D721Med (cell line): ENCODE measurements at regions not wholly inside any gene's neighbourhood (a gene's known extent, or its start where the extent isn't known, plus 50 kb on each side); places are given as distances from the start of the nearest gene placed in this dataset.
"Not testable (repeated sequence)": the region's sequence is repeated elsewhere in the genome, so short reads cannot be mapped to it uniquely, and the experiment has no call there.

ENCODE experiments used
- DNase-seq: peaks from one replicate; pipeline ENCODE4 v3.0.0; 2011; ENCODE audit warnings: low spot score; ENCODE audit not compliant: insufficient read length
- FAIRE-seq: peaks from 2 replicates; lab custom pipeline; 2011; peaks lifted over from hg19 to GRCh38; lab: Jason Lieb, UNC
- TF ChIP-seq, protein P1 (sequence below): IDR thresholded peaks from 2 replicates; pipeline ENCODE4 v1.5.1; 2012; ENCODE audit warnings: mild to moderate bottlenecking, control low read depth; ENCODE audit not compliant: insufficient read depth; ENCODE audit errors: missing control alignments

- FAIRE-seq (no peak), DNase-seq (no peak)
- TF ChIP-seq, protein P1, sequence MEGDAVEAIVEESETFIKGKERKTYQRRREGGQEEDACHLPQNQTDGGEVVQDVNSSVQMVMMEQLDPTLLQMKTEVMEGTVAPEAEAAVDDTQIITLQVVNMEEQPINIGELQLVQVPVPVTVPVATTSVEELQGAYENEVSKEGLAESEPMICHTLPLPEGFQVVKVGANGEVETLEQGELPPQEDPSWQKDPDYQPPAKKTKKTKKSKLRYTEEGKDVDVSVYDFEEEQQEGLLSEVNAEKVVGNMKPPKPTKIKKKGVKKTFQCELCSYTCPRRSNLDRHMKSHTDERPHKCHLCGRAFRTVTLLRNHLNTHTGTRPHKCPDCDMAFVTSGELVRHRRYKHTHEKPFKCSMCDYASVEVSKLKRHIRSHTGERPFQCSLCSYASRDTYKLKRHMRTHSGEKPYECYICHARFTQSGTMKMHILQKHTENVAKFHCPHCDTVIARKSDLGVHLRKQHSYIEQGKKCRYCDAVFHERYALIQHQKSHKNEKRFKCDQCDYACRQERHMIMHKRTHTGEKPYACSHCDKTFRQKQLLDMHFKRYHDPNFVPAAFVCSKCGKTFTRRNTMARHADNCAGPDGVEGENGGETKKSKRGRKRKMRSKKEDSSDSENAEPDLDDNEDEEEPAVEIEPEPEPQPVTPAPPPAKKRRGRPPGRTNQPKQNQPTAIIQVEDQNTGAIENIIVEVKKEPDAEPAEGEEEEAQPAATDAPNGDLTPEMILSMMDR: no peak
These were observed 372.2 kb upstream of the SGO1 start for GRCh38 chr3:20558161-20558560.

- DNase-seq: no peak
- FAIRE-seq: no peak
- TF ChIP-seq, protein P1: no peak
These were observed 370.7 kb upstream of the SGO1 start for GRCh38 chr3:20556661-20557060.

- no peak for DNase-seq
- FAIRE-seq: no peak
- TF ChIP-seq, protein P1: no peak
These were observed 366.7 kb upstream of the SGO1 start for GRCh38 chr3:20552605-20553275.

- FAIRE-seq, DNase-seq: not testable (repeated sequence)
These were observed 361.6 kb upstream of the SGO1 start for GRCh38 chr3:20547361-20548269.

DNA sequence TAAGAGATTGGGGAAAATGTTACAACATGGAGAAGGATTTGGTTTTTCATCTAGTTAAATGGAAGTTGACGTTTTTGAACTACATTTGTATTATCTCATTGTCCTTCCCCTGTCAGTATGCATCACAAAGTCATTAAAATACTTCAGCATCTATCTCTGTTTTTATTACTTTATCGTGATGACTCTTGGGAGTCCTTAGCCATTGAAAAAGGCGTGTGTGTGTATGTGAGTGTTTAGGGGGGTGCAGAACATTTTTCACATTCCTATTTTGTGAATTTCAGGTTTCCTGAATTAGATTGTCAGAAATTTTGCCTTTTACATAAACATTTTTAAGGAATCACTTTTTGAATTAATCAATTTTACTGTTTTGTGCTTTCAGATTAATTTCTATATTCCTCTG, 360.6 kb upstream of the SGO1 start:
- no peak for FAIRE-seq
- TF ChIP-seq, protein P1: no peak
- DNase-seq: no peak

- FAIRE-seq (no peak), DNase-seq (no peak)
- TF ChIP-seq, protein P1: no peak
These were observed 357.7 kb upstream of the SGO1 start for GRCh38 chr3:20543535-20544226.

GRCh38 chr3:20540066-20540465, 354.1 kb upstream of the SGO1 start:
- TF ChIP-seq, protein P1: no peak
- FAIRE-seq: no peak
- DNase-seq: no peak
